Activated CD4-positive, alpha-beta T cell treated with anti-CD3 and anti-CD28 coated beads, Interleukin-2, amount 10 ng/mL, durations not matched to agents 24 days and 14 days (primary cell): ENCODE measurements at regions not wholly inside any gene's neighbourhood (a gene's known extent, or its start where the extent isn't known, plus 50 kb on each side); places are given as distances from the start of the nearest gene placed in this dataset.
A peak's percentile ranks its signal among the peaks of the same experiment; 100 is the strongest.
"Not testable (repeated sequence)": the region's sequence is repeated elsewhere in the genome, so short reads cannot be mapped to it uniquely, and the experiment has no call there.

Experiments
- DNase-seq: peaks from one replicate; pipeline ENCODE4 v3.0.0; 2022
- H3K27ac Mint-ChIP-seq: one replicate; pipeline ENCODE4 v1.8.0; 2022; ENCODE audit warnings: mild to moderate bottlenecking, mixed read lengths
- H3K27me3 Mint-ChIP-seq: one replicate; pipeline ENCODE4 v1.8.0; 2022; ENCODE audit warnings: mixed read lengths
- H3K36me3 Mint-ChIP-seq: one replicate; pipeline ENCODE4 v1.8.0; 2022; ENCODE audit warnings: low read depth, mild to moderate bottlenecking, mixed read lengths
- H3K4me1 Mint-ChIP-seq: one replicate; pipeline ENCODE4 v1.8.0; 2021; ENCODE audit warnings: mixed read lengths
- H3K4me3 Mint-ChIP-seq: one replicate; pipeline ENCODE4 v1.8.0; 2022; ENCODE audit warnings: mild to moderate bottlenecking, moderate library complexity, mixed read lengths
- H3K9me3 Mint-ChIP-seq: one replicate; pipeline ENCODE4 v1.8.0; 2021; ENCODE audit warnings: mixed read lengths
- intact Hi-C: fragments of 100-400 bp; cut with micrococcal nuclease; formaldehyde crosslinking; loops from one replicate; pipeline ENCODE4 v1.15.1; 2023

DNA sequence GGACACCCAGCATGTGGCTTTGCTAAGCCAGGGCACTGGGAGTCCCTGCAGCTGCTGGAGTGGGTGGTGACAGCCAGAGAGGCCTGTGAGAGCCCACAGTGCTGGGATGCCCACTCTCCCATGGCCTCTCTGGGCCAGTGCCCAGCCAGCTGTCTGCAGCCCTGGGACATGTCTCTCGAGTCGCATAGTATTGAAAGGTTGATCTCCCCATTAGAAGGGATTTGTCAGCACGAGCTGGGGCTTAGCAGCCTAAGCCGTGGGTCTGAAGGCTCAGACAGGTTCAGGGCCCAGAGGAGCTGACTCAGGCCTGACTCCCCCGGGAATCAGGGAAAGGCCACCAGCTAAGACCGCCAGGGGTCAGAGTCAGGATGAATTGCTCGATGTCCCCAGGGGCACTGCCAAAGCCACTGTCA lies 53.5 kb downstream of the FOXD2 start:
- Mint-ChIP-seq H3K4me3 (no peak overlapping the region), H3K27me3 (peaks cover 12% of the 10 kb centered on the region), H3K27ac (no peak overlapping the region), H3K36me3 (no peaks in the 10 kb centered on the region), H3K4me1 (no peaks in the 10 kb centered on the region), H3K9me3 (no peaks in the 10 kb centered on the region)
- DNase-seq = no peak
- intact Hi-C loops = no loop called here

- no peaks in the 10 kb centered on the region for H3K36me3 Mint-ChIP-seq
- DNase-seq = no peak
- H3K27me3 Mint-ChIP-seq = peaks cover 25% of the 10 kb centered on the region
- no peak overlapping the region for H3K4me3 Mint-ChIP-seq
- H3K4me1 Mint-ChIP-seq = no peaks in the 10 kb centered on the region
- no peak overlapping the region for H3K27ac Mint-ChIP-seq
- no peaks in the 10 kb centered on the region for H3K9me3 Mint-ChIP-seq
- intact Hi-C loops = no loop called here
These were observed 57.4 kb downstream of the FOXD2 start for GRCh38 chr1:47495176-47495713.

- no peaks in the 10 kb centered on the region for H3K9me3 Mint-ChIP-seq
- H3K27me3 Mint-ChIP-seq = peaks cover 34% of the 10 kb centered on the region
- H3K4me1 Mint-ChIP-seq = no peaks in the 10 kb centered on the region
- intact Hi-C loops = no loop called here
- no peak overlapping the region for H3K27ac Mint-ChIP-seq
- no peaks in the 10 kb centered on the region for H3K36me3 Mint-ChIP-seq
- no peak for DNase-seq
- H3K4me3 Mint-ChIP-seq = no peak overlapping the region
These were observed 60.7 kb downstream of the FOXD2 start for GRCh38 chr1:47498551-47498950.

DNA sequence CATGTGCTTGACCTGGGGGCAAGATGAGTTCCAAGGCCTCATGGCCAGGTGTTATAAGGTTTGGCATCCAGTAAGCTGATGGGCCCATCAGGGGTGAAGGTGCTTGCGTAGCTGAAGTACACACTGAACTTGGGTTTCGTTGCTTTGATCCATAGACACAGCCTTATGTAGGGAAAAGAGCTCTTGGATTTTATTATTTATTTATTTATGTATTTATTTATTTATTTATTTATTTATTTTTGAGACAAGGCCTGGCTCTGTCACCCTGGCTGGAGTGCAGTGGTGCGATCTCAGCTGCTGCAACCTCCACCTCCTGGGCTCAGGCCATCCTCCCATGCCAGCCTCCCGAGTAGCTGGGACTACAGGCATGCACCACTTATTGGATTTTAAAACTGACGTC lies 63.2 kb downstream of the FOXD2 start:
- H3K36me3 Mint-ChIP-seq = no peaks in the 10 kb centered on the region
- intact Hi-C loops = no loop called here
- no peak for DNase-seq
- no peak overlapping the region for H3K27ac Mint-ChIP-seq
- H3K4me1 Mint-ChIP-seq = no peaks in the 10 kb centered on the region
- no peak overlapping the region for H3K4me3 Mint-ChIP-seq
- no peaks in the 10 kb centered on the region for H3K9me3 Mint-ChIP-seq
- H3K27me3 Mint-ChIP-seq = peaks cover 39% of the 10 kb centered on the region

- Mint-ChIP-seq H3K36me3 (no peaks in the 10 kb centered on the region), H3K4me3 (no peak overlapping the region), H3K9me3 (no peaks in the 10 kb centered on the region), H3K27me3 (peaks cover 49% of the 10 kb centered on the region), H3K27ac (no peak overlapping the region), H3K4me1 (no peaks in the 10 kb centered on the region)
- DNase-seq = no peak
- intact Hi-C loops = no loop called here
These were observed 65.0 kb downstream of the FOXD2 start for GRCh38 chr1:47502746-47503370.

DNA sequence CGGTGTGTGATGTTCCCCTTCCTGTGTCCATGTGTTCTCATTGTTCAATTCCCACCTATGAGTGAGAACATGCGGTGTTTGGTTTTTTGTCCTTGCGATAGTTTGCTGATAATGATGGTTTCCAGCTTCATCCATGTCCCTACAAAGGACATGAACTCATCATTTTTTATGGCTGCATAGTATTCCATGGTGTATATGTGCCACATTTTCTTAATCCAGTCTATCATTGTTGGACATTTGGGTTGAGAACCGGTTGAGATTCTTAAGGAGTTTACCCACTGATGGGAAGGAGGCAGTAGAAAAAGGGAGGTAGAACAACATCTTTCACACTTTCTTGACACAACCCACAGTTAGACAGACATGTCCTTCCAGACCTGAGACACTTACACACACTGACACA lies 67.0 kb downstream of the FOXD2 start:
- peaks cover 52% of the 10 kb centered on the region for H3K27me3 Mint-ChIP-seq
- not testable (repeated sequence) for H3K4me3 Mint-ChIP-seq, H3K36me3 Mint-ChIP-seq, H3K27ac Mint-ChIP-seq, H3K9me3 Mint-ChIP-seq, H3K4me1 Mint-ChIP-seq, DNase-seq
- intact Hi-C loops = loop anchor here (5.0 kb wide), 1 partner anchor 68 kb away; the partner anchor contains the start of gene FOXD2

DNA sequence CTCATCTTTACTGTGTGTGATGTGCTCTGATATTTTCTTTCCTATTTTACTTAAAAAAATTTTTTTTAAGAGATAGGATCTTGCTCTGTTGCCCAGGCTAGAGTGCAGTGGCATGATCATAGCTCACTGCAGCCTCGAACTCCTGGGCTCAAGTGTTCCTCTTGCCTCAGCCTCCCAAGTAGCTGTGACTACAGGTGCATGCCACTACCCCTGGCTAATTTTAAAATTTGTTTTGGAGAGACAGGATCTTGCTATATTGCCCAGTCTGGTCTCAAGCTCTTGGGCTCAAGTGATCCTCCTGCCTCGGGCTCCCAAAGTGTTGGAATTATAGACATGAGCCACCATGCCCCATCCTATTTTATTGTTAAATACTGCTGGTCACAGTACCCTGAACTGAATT lies 67.4 kb downstream of the FOXD2 start:
- H3K4me3 Mint-ChIP-seq = no peak overlapping the region
- no peak overlapping the region for H3K27ac Mint-ChIP-seq
- no peaks in the 10 kb centered on the region for H3K36me3 Mint-ChIP-seq
- peaks cover 2% of the 10 kb centered on the region for H3K4me1 Mint-ChIP-seq
- no peaks in the 10 kb centered on the region for H3K9me3 Mint-ChIP-seq
- H3K27me3 Mint-ChIP-seq = peaks cover 57% of the 10 kb centered on the region
- intact Hi-C loops = loop anchor here (5.0 kb wide), 1 partner anchor 68 kb away; the partner anchor contains the start of gene FOXD2
- DNase-seq = no peak

DNA sequence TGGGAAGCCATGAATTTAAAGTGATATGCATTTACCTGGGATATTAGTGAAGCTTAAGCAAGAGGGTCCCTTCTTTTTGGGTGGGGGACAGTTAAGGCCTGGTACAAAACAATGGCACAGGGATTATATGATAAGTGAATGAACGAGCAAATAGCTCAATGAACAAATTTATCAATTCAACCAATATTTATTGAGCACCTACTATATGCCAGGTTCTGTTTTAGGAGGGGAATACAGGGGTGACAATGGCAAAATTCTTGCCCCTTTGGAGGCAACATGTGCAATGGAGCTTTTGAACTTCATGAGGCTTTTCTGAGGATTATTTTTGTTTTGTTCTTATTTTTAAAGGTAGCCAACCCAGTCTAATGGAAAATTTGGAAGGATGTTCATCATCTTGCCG lies 68.2 kb downstream of the FOXD2 start:
- Mint-ChIP-seq H3K27ac (no peak overlapping the region), H3K4me1 (peaks cover 2% of the 10 kb centered on the region), H3K9me3 (no peaks in the 10 kb centered on the region), H3K4me3 (no peak overlapping the region), H3K27me3 (peaks cover 61% of the 10 kb centered on the region), H3K36me3 (no peaks in the 10 kb centered on the region)
- intact Hi-C loops = loop anchor here (5.0 kb wide), 1 partner anchor 69 kb away; the partner anchor contains the start of gene FOXD2
- no peak for DNase-seq

DNA sequence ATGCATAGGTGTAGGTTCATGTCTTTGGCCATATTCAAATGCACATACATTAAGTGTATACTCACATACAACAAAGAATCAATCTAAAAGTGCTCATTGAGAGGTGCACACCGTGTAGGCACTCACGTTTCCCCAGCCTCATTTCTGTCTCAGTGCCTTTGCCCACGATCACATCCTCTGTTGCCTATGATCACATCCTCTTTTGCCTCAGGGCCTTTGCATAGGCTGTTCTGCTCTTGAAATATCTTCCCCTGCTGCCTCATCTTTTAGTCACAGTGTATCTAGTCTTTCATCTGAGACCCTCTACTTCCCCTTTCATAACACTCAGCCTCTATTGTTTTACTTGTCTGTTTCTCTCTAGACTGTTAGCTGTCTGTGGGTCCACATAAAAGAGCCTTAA lies 69.3 kb downstream of the FOXD2 start:
- no peak for DNase-seq
- no peaks in the 10 kb centered on the region for H3K36me3 Mint-ChIP-seq
- intact Hi-C loops = loop anchor here (5.0 kb wide), 1 partner anchor 70 kb away; the partner anchor contains the start of gene FOXD2
- H3K9me3 Mint-ChIP-seq = no peaks in the 10 kb centered on the region
- H3K27me3 Mint-ChIP-seq = peaks cover 66% of the 10 kb centered on the region
- no peak overlapping the region for H3K27ac Mint-ChIP-seq
- no peak overlapping the region for H3K4me3 Mint-ChIP-seq
- peaks cover 2% of the 10 kb centered on the region for H3K4me1 Mint-ChIP-seq

GRCh38 chr1:47507881-47508701 lies 70.2 kb downstream of the FOXD2 start:
- H3K4me1 Mint-ChIP-seq = peaks cover 2% of the 10 kb centered on the region
- no peak overlapping the region for H3K27ac Mint-ChIP-seq
- intact Hi-C loops = loop anchor here (5.0 kb wide), 1 partner anchor 71 kb away; the partner anchor contains the start of gene FOXD2
- peaks cover 70% of the 10 kb centered on the region for H3K27me3 Mint-ChIP-seq
- peak; percentile 57 for DNase-seq
- no peak overlapping the region for H3K4me3 Mint-ChIP-seq
- H3K36me3 Mint-ChIP-seq = no peaks in the 10 kb centered on the region
- no peaks in the 10 kb centered on the region for H3K9me3 Mint-ChIP-seq

DNA sequence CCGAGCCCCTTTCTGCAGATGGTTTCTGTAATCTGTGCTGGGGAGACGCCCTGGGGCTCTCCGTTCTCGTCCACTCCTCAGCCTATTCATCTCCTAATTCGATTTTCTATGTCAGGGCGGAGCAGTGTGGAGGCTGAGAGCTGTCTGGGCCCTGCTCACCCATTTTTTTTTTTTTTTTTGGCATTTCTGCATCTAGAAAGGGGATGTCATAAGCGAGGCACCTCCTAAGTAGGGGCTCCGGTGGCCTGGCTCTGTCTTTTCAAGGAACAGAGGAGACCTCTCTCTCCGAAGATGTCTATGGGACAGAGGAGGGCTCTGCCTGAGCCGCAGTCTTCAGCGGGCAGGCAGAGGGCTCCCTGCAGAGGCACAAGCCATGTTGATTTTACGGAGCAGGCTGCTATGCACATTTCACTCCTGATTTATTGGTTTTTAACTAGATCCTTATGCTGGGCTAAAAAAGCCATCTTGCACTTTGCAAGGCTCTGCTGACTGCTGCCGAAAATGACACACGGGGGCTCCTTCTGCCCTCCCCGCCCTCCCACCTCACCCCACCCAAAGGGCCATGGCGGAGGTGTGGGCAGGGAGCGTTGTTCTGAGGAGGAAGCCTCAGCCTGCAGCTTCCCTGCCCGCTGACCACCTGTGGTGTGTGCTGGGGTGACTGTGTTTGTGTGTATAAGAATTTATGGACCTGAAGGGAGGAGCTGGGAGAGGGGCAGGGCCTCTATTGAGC lies 71.0 kb downstream of the FOXD2 start:
- DNase-seq = no peak
- intact Hi-C loops = loop anchor here (5.0 kb wide), 1 partner anchor 72 kb away; the partner anchor contains the start of gene FOXD2
- Mint-ChIP-seq H3K27me3 (peaks cover 66% of the 10 kb centered on the region), H3K36me3 (no peaks in the 10 kb centered on the region), H3K4me1 (peaks cover 2% of the 10 kb centered on the region), H3K27ac (no peak overlapping the region), H3K9me3 (no peaks in the 10 kb centered on the region), H3K4me3 (peak overlapping the region; percentile 59)

DNA sequence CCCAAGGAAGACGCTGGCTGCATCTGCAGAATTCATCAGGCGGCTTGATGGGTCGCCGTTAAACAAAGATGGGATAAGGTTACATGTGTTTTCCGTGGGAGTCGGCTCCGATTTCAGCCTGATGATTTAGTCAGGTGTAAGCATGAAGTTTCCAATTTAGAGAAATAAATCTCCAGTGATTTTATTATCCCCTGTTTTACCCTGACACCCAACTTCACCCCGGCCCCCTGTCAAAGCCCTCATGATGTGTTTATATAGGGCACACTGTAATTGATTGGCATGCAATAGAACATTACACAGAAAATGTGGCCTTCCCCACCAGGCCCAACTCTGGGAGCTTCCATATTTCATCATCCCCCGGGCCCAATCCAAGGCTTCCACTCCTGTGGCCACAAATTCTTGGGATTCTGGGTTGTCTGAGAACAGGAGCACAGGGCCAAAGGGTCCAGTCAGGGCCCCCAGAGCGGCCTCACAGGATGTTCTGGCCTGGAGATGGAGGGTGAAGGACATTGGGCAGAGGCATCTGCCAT lies 72.5 kb downstream of the FOXD2 start:
- Mint-ChIP-seq H3K4me3 (no peak overlapping the region), H3K27ac (no peak overlapping the region), H3K36me3 (no peaks in the 10 kb centered on the region), H3K9me3 (no peaks in the 10 kb centered on the region), H3K4me1 (peaks cover 2% of the 10 kb centered on the region), H3K27me3 (peaks cover 63% of the 10 kb centered on the region)
- intact Hi-C loops = no loop called here
- DNase-seq = no peak

- H3K4me1 Mint-ChIP-seq = peaks cover 2% of the 10 kb centered on the region
- H3K4me3 Mint-ChIP-seq = no peak overlapping the region
- H3K36me3 Mint-ChIP-seq = no peaks in the 10 kb centered on the region
- peaks cover 49% of the 10 kb centered on the region for H3K27me3 Mint-ChIP-seq
- no peaks in the 10 kb centered on the region for H3K9me3 Mint-ChIP-seq
- DNase-seq = no peak
- no peak overlapping the region for H3K27ac Mint-ChIP-seq
- intact Hi-C loops = no loop called here
These were observed 74.0 kb downstream of the FOXD2 start for GRCh38 chr1:47511825-47512224.
